ENCODE measurements at regions not wholly inside any gene's neighbourhood (a gene's known extent, or its start where the extent isn't known, plus 50 kb on each side); places are given as distances from the start of the nearest gene placed in this dataset.

- no peak for TF ChIP-seq MAX (IDR thresholded peaks at IDR 0.05; ENCODE audit: low read depth, low read length)
- TF ChIP-seq POLR2A (IDR thresholded peaks at IDR 0.05; ENCODE audit: extremely low read depth, insufficient read length), result no peak
- TF ChIP-seq MYC (IDR thresholded peaks at IDR 0.05; ENCODE audit: low read depth, low read length), result no peak
- no peak for TF ChIP-seq CTCF (IDR thresholded peaks at IDR 0.05; ENCODE audit: low read depth, low read length)
- no peak for DNase-seq (ENCODE audit: low read depth)
- H3K4me3 ChIP-seq (ENCODE audit: low read depth, low read length), result no peak overlapping the region
Measured at GRCh38 chr1:29782846-29783507, 546.7 kb downstream of the PTPRU start.

- TF ChIP-seq CTCF (IDR thresholded peaks at IDR 0.05; ENCODE audit: low read depth, low read length) (no peak), POLR2A (IDR thresholded peaks at IDR 0.05; ENCODE audit: extremely low read depth, insufficient read length) (no peak), MAX (IDR thresholded peaks at IDR 0.05; ENCODE audit: low read depth, low read length) (no peak), MYC (IDR thresholded peaks at IDR 0.05; ENCODE audit: low read depth, low read length) (no peak)
- H3K4me3 ChIP-seq (ENCODE audit: low read depth, low read length), result no peak overlapping the region
- DNase-seq (ENCODE audit: low read depth), result no peak
Measured at GRCh38 chr1:29779146-29779545, 542.8 kb downstream of the PTPRU start.

- H3K4me3 ChIP-seq (ENCODE audit: low read depth, low read length), result no peak overlapping the region
- TF ChIP-seq POLR2A (IDR thresholded peaks at IDR 0.05; ENCODE audit: extremely low read depth, insufficient read length), result no peak
- TF ChIP-seq MYC (IDR thresholded peaks at IDR 0.05; ENCODE audit: low read depth, low read length), result no peak
- DNase-seq (ENCODE audit: low read depth), result no peak
Measured at GRCh38 chr1:29777522-29777921, 541.2 kb downstream of the PTPRU start.

GRCh38 chr1:29774355-29774754, 538.0 kb downstream of the PTPRU start:
- H3K4me3 ChIP-seq (ENCODE audit: low read depth, low read length), result no peak overlapping the region
- DNase-seq (ENCODE audit: low read depth), result no peak
- TF ChIP-seq POLR2A (IDR thresholded peaks at IDR 0.05; ENCODE audit: extremely low read depth, insufficient read length) (no peak), CTCF (IDR thresholded peaks at IDR 0.05; ENCODE audit: low read depth, low read length) (no peak), MAX (IDR thresholded peaks at IDR 0.05; ENCODE audit: low read depth, low read length) (no peak), MYC (IDR thresholded peaks at IDR 0.05; ENCODE audit: low read depth, low read length) (no peak)

GRCh38 chr1:29772584-29773100, 536.3 kb downstream of the PTPRU start:
- no peak overlapping the region for H3K4me3 ChIP-seq (ENCODE audit: low read depth, low read length)
- DNase-seq (ENCODE audit: low read depth), result no peak
- TF ChIP-seq POLR2A (IDR thresholded peaks at IDR 0.05; ENCODE audit: extremely low read depth, insufficient read length), result no peak

GRCh38 chr1:29767769-29768425, 531.6 kb downstream of the PTPRU start:
- TF ChIP-seq MYC (IDR thresholded peaks at IDR 0.05; ENCODE audit: low read depth, low read length) (no peak), POLR2A (IDR thresholded peaks at IDR 0.05; ENCODE audit: extremely low read depth, insufficient read length) (no peak)
- no peak overlapping the region for H3K4me3 ChIP-seq (ENCODE audit: low read depth, low read length)
- DNase-seq (ENCODE audit: low read depth), result no peak

- TF ChIP-seq MAX (IDR thresholded peaks at IDR 0.05; ENCODE audit: low read depth, low read length) (no peak), MYC (IDR thresholded peaks at IDR 0.05; ENCODE audit: low read depth, low read length) (no peak), POLR2A (IDR thresholded peaks at IDR 0.05; ENCODE audit: extremely low read depth, insufficient read length) (no peak), CTCF (IDR thresholded peaks at IDR 0.05; ENCODE audit: low read depth, low read length) (no peak)
- no peak overlapping the region for H3K4me3 ChIP-seq (ENCODE audit: low read depth, low read length)
- no peak for DNase-seq (ENCODE audit: low read depth)
Measured at GRCh38 chr1:29767088-29767685, 530.9 kb downstream of the PTPRU start.

All from NB4 (cell line).